NCI-H446 treated with DMSO at 0.1 percent for 48 hours (cell line): ENCODE measurements at regions not wholly inside any gene's neighbourhood (a gene's known extent, or its start where the extent isn't known, plus 50 kb on each side); places are given as distances from the start of the nearest gene placed in this dataset.
A peak's percentile ranks its signal among the peaks of the same experiment; 100 is the strongest.
"Not testable (repeated sequence)": the region's sequence is repeated elsewhere in the genome, so short reads cannot be mapped to it uniquely, and the experiment has no call there.

Experiments
- DNase-seq: peaks from one replicate; lab custom pipeline; 2025; lab: John Stamatoyannopoulos, UW

- DNase-seq: not testable (repeated sequence)
Observed at GRCh38 chr14:34381304-34381703, 80.7 kb downstream of the SPTSSA start.

- no peak for DNase-seq
Observed at GRCh38 chr14:34380471-34380845, 81.6 kb downstream of the SPTSSA start.

- DNase-seq: no peak
Observed at GRCh38 chr14:34379816-34380470, 82.1 kb downstream of the SPTSSA start.

GRCh38 chr14:34376649-34377267 is 85.3 kb downstream of the SPTSSA start:
- DNase-seq: no peak

GRCh38 chr14:34374998-34375740 is 86.9 kb downstream of the SPTSSA start:
- no peak for DNase-seq

- no peak for DNase-seq
Observed at GRCh38 chr14:34373191-34373590, 88.8 kb downstream of the SPTSSA start.

- no peak for DNase-seq
Observed at GRCh38 chr14:34372786-34373185, 89.3 kb downstream of the SPTSSA start.

GRCh38 chr14:34369648-34370030 is 92.4 kb downstream of the SPTSSA start:
- no peak for DNase-seq

GRCh38 chr14:34368971-34369647 is 92.9 kb downstream of the SPTSSA start:
- no peak for DNase-seq

GRCh38 chr14:34368115-34368970 is 93.7 kb downstream of the SPTSSA start:
- DNase-seq: no peak

- DNase-seq: no peak
Observed at GRCh38 chr14:34365309-34365915, 96.6 kb downstream of the SPTSSA start.

- DNase-seq: no peak
Observed at GRCh38 chr14:34364201-34364600, 97.8 kb downstream of the SPTSSA start.

- no peak for DNase-seq
Observed at GRCh38 chr14:34363733-34364134, 98.3 kb downstream of the SPTSSA start.

GRCh38 chr14:34362641-34363251 is 99.3 kb downstream of the SPTSSA start:
- DNase-seq: no peak

- no peak for DNase-seq
Observed at GRCh38 chr14:34361504-34362011, 100.5 kb downstream of the SPTSSA start.

GRCh38 chr14:34359420-34360117 is 102.5 kb downstream of the SPTSSA start:
- no peak for DNase-seq

GRCh38 chr14:34356264-34356654 is 105.8 kb downstream of the SPTSSA start:
- DNase-seq: peak; percentile 69

GRCh38 chr14:34355584-34356263 is 106.3 kb downstream of the SPTSSA start:
- DNase-seq: peak; percentile 94

- DNase-seq: peak; percentile 80
Observed at GRCh38 chr14:34354556-34354955, 107.5 kb downstream of the SPTSSA start.
